Heart right ventricle (tissue), 16 donors: ENCODE measurements at regions not wholly inside any gene's neighbourhood (a gene's known extent, or its start where the extent isn't known, plus 50 kb on each side); places are given as distances from the start of the nearest gene placed in this dataset.

Experiments used
- ATAC-seq, 8 donors: fragments of 200-7000 bp; cut with Tn5 transposase; one replicate each; pipeline ENCODE4 v1.9.1; 2020; ENCODE audit warnings: mild to moderate bottlenecking in 8 of 8, moderate library complexity in 8 of 8, moderate number of reproducible peaks in 1 of 8
- DNase-seq, 2 donors: peaks; one replicate each; pipeline ENCODE4 v3.0.0-alpha.2; 2020
- H3K27ac ChIP-seq, 10 donors: fragments of 200-600 bp; sonication (generic) in 2 of 10; one replicate each; pipeline versions ENCODE4 v1.5.0 to v1.8.0; 2020 to 2022; ENCODE audit warnings: mild to moderate bottlenecking in 3 of 10
- H3K27me3 ChIP-seq, 7 donors: fragments of 200-600 bp; one replicate each; pipeline ENCODE4 v1.8.0; 2021 to 2022; ENCODE audit warnings: mild to moderate bottlenecking in 2 of 7
- H3K36me3 ChIP-seq, 9 donors: fragments of 200-600 bp; sonication (generic) in 1 of 9; one replicate each; pipeline versions ENCODE4 v1.5.0 to v1.8.0; 2020 to 2022; ENCODE audit warnings: mild to moderate bottlenecking in 2 of 9
- H3K4me1 ChIP-seq, 9 donors: fragments of 200-600 bp; sonication (generic) in 1 of 9; one replicate each; pipeline versions ENCODE4 v1.5.0 to v1.8.0; 2020 to 2022; ENCODE audit warnings: mild to moderate bottlenecking in 4 of 9
- H3K4me3 ChIP-seq, 10 donors: fragments of 200-600 bp; sonication (generic) in 2 of 10; one replicate each; pipeline versions ENCODE4 v1.5.0 to v1.8.0; 2020 to 2022; ENCODE audit warnings: mild to moderate bottlenecking in 7 of 10, moderate library complexity in 2 of 10
- H3K9me3 ChIP-seq, 11 donors: fragments of 200-600 bp in 10 of 11; sonication (generic) in 2 of 11; one replicate each; pipeline versions ENCODE4 v1.5.0 to v1.8.0; 2013 to 2022; ENCODE audit warnings: mild to moderate bottlenecking in 2 of 11, control low read depth in 1 of 11, moderate library complexity in 1 of 11
- CTCF ChIP-seq, 9 donors: fragments of 200-600 bp; sonication (generic) in 2 of 9; IDR thresholded peaks; one replicate each; pipeline versions ENCODE4 v1.5.0 to v1.8.0; 2021 to 2022; ENCODE audit warnings: antibody characterized with exemption in 9 of 9, mild to moderate bottlenecking in 5 of 9, moderate library complexity in 1 of 9
- whole genome bisulfite sequencing, 2 donors: extraction: QIAGEN DNeasy Blood & Tissue Kit; methylation state at CpG; one replicate each; pipeline ENCODE4 v1.1.7; 2013; ENCODE audit warnings: inconsistent platforms in 1 of 2; 5-methylcytosine and 5-hydroxymethylcytosine counted together
- intact Hi-C, 10 donors: fragments of 100-400 bp; cut with DNase I; formaldehyde crosslinking; loops; one replicate each; pipeline versions ENCODE4 v1.11.1 to v1.14.2; 2022
- donor health status: Arrhythmogenic right ventricular cardiomyopathy.
- donor health status: ischemic (EF 13 %, LVEDD 7.1; RV severe dilation, severe dysfunction).
- donor health status: healthy with polysubstance abuse.
- donor health status: DM: no; HTN: yes; CAD: no.
- donor health status: DM: no; HTN: no; CAD: no.
- donor health status: ischemic (EF 25% LVEDD 6.9; RV normal size, moderate dysfunction).
- donor health status: ischemic (EF 25% LVEDD 5.7; RV mildly dilated, moderate dysfunction).
- donor health status: healthy.
- donor health status: DM: yes; HTN: yes; CAD: no.
- donor health status: Ischemic cardiomyopathy.
- donor health status: ischemic (EF 35%, LVEDD 5.7; RV mildly dilated, moderate dysfunction).
- donor health status: nonischemic (EF 11% LVEDD 7.7; RV severe dilation, severe dysfunction).
- donor health status: DM: yes; HTN: yes; CAD: no.
- donor health status: PGD.
- donor health status: ischemic (EF 29% LVEDD 5.4; RV normal size, mild dysfunction).
- donor health status: nonischemic (EF 23%, LVEDD 6.1; RV moderate dilation, normal function).

DNA sequence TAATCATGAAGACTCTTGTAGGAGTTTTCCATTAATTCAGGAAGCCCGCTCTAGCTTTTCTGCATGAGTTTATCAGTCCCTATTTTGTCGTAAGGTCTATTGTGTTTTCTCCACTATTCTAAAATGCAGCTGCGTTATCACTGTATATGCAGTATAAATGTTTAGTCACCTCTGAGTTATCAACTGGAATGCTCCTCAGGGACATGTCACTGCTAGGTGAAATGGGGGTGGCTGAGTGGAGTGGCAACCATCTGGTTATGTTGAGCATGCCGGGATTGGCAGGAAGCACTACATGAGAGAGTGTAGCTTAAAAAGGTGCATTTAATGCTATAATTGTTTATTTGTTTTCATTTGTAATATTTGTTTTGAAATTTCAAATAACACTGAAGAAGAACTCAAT is 285.2 kb upstream of the ELAC2 start:
- no peaks in the 10 kb centered on the region for H3K4me1 ChIP-seq
- no peak for ATAC-seq
- no peaks in the 10 kb centered on the region for H3K36me3 ChIP-seq
- no peak overlapping the region for H3K4me3 ChIP-seq
- 70% methylated on average over 4 of the region's 4 CpGs for WGBS, 2 donors
- intact Hi-C loops = no loop called here
- H3K27me3 ChIP-seq = peaks cover 0 to 8% (median 0%) of the 10 kb centered on the region in 7 donors
- no peak for TF ChIP-seq CTCF (IDR thresholded peaks at IDR 0.05)
- peaks cover 0 to 13% (median 0%) of the 10 kb centered on the region in 11 donors for H3K9me3 ChIP-seq
- DNase-seq = no peak
- H3K27ac ChIP-seq = no peak overlapping the region

GRCh38 chr17:13302419-13302818 is 284.6 kb upstream of the ELAC2 start:
- H3K4me1 ChIP-seq = no peaks in the 10 kb centered on the region
- DNase-seq (no peak), ATAC-seq (no peak)
- WGBS, 2 donors = 77 to 78% methylated on average over 3 of the region's 3 CpGs
- no peak overlapping the region for H3K4me3 ChIP-seq
- no peaks in the 10 kb centered on the region for H3K36me3 ChIP-seq
- no peak overlapping the region for H3K27ac ChIP-seq
- intact Hi-C loops = no loop called here
- peaks cover 0 to 13% (median 0%) of the 10 kb centered on the region in 11 donors for H3K9me3 ChIP-seq
- TF ChIP-seq CTCF (IDR thresholded peaks at IDR 0.05) = no peak
- peaks cover 0 to 7% (median 0%) of the 10 kb centered on the region in 7 donors for H3K27me3 ChIP-seq

GRCh38 chr17:13297183-13297582 is 279.4 kb upstream of the ELAC2 start:
- no peaks in the 10 kb centered on the region for H3K36me3 ChIP-seq
- DNase-seq (peak in 1 of 2 donors; percentile 51), ATAC-seq (peak in 6 of 8 donors; percentile 23 to 90 (median 80))
- no peak for TF ChIP-seq CTCF (IDR thresholded peaks at IDR 0.05)
- H3K27me3 ChIP-seq = no peaks in the 10 kb centered on the region
- H3K27ac ChIP-seq = peak overlapping the region in 2 of 10 donors; percentile 3 to 33
- no peaks in the 10 kb centered on the region for H3K4me1 ChIP-seq
- H3K9me3 ChIP-seq = no peaks in the 10 kb centered on the region
- H3K4me3 ChIP-seq = no peak overlapping the region
- WGBS, 2 donors = 47 to 61% methylated on average over 3 of the region's 3 CpGs
- intact Hi-C loops = no loop called here

- TF ChIP-seq CTCF (IDR thresholded peaks at IDR 0.05) = no peak
- intact Hi-C loops = no loop called here
- Histone ChIP-seq H3K4me1 (no peaks in the 10 kb centered on the region), H3K4me3 (no peak overlapping the region), H3K9me3 (no peaks in the 10 kb centered on the region), H3K27ac (no peak overlapping the region), H3K27me3 (no peaks in the 10 kb centered on the region), H3K36me3 (no peaks in the 10 kb centered on the region)
- no peak for DNase-seq
- no peak for ATAC-seq
Observed at GRCh38 chr17:13293421-13293820, 275.6 kb upstream of the ELAC2 start.
